GM12872 (cell line): ENCODE measurements at regions not wholly inside any gene's neighbourhood (a gene's known extent, or its start where the extent isn't known, plus 50 kb on each side); places are given as distances from the start of the nearest gene placed in this dataset.

Source experiments
- TF ChIP-seq, protein P1 (sequence below): IDR thresholded peaks from 3 replicates; pipeline ENCODE4 v1.5.1; 2011; ENCODE audit warnings: low read depth, mild to moderate bottlenecking, low read length, moderate library complexity; ENCODE audit not compliant: insufficient read depth

DNA sequence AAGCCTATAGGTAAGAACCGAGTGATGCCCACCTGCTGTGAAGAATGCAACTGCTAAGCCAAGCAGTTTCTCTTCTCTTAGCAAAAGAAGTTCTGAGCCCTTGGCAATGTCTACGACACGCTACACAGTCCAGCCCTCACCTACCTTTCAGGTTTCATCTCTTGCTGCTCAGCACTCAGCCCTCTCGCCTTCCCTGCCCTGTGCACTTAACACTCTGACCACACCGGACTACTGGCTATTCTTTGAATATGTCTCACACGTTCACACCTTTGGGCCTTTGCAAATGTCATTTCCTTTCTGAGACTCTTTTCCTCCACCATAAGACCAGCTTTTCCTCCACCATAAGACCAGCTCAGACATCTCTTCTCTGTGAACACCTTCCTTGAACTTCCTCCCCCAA lies 67.0 kb upstream of the ITGB1 start:
- TF ChIP-seq, protein P1, sequence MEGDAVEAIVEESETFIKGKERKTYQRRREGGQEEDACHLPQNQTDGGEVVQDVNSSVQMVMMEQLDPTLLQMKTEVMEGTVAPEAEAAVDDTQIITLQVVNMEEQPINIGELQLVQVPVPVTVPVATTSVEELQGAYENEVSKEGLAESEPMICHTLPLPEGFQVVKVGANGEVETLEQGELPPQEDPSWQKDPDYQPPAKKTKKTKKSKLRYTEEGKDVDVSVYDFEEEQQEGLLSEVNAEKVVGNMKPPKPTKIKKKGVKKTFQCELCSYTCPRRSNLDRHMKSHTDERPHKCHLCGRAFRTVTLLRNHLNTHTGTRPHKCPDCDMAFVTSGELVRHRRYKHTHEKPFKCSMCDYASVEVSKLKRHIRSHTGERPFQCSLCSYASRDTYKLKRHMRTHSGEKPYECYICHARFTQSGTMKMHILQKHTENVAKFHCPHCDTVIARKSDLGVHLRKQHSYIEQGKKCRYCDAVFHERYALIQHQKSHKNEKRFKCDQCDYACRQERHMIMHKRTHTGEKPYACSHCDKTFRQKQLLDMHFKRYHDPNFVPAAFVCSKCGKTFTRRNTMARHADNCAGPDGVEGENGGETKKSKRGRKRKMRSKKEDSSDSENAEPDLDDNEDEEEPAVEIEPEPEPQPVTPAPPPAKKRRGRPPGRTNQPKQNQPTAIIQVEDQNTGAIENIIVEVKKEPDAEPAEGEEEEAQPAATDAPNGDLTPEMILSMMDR: no peak

GRCh38 chr10:33022691-33023090 lies 64.7 kb upstream of the ITGB1 start:
- TF ChIP-seq, protein P1: no peak

GRCh38 chr10:33022090-33022489 lies 64.1 kb upstream of the ITGB1 start:
- TF ChIP-seq, protein P1: no peak

DNA sequence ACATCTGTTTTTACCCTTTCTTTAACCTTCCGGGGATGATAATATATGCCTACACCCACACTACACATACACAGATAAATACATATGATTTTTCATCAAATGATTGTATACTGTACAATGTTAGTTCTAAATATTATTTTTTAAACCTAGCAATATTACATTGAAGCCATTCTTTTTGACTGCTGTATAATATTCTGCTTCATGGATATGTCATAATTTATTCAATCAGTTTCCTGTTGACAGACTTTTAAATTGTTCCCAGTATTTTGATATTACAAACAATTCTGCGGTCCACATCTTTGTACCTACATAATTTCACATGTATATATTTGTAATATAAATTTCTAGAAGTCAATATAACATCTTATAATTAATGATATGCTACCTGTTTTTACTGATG lies 59.0 kb upstream of the ITGB1 start:
- TF ChIP-seq, protein P1: no peak

- TF ChIP-seq, protein P1: no peak
These were observed 57.9 kb upstream of the ITGB1 start for GRCh38 chr10:33015761-33016547.

DNA sequence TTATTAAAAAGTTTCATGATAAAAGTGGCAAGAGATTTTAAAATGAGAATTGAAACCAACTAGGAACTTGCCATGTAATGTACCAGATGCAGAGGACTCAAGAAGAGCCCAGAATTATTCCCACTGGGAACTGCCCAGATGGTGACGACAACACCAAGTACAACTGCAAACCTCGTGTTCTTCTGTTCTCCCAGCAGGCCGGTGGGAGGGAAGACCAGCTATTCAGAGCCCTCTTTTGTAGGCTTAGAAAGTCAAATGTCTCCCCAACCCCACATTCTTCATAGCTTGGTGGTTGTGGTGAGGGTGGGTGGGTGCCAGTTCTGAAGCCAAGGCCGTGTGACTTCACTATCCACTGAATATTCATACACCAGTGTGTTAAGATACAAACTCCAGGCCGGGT lies 54.3 kb upstream of the ITGB1 start:
- TF ChIP-seq, protein P1: no peak

DNA sequence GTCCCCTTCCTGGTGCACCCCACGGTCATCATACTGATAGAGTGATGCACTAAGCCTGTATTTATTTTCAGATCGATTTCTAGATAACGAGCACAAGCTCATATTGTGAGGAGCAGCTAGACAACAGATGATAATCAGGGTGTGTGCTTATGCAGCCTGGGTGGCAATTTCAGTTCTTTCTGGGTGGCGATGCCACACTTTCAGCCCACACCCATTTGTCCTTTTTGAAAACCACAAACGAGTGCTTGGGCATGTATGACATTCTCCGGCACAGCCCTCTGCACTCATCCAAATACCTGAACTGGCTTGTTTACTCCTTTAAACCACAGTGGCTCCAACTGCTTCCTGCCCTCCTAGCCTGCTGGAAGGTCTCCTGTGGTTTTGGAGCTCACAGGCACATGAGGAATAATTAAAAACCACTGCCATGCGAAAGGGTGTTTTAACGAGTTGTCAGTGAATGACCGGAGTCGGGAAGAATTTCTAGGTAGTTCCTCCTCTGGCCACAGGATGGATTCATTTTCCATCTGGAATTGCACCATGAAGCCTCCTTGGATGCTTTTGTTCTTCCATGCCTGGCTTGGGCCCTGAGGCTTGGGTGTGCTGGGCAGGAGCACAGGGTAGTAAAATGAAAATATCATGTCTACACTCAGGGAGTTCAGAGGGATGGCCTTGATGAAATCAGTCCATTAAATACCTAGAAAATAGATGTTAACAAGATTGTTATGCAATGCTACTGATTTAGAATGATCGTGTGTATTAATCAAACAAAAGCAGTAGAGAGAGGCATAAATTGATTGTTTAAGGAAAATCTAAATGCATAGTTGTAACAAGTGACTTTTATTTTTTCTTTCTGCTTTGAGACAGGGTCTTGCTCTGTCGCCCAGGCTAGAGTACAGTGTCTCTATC lies 52.4 kb upstream of the ITGB1 start:
- TF ChIP-seq, protein P1: no peak
